ENCODE measurements at regions not wholly inside any gene's neighbourhood (a gene's known extent, or its start where the extent isn't known, plus 50 kb on each side); places are given as distances from the start of the nearest gene placed in this dataset.
A peak's percentile ranks its signal among the peaks of the same experiment; 100 is the strongest.
"Not testable (repeated sequence)": the region's sequence is repeated elsewhere in the genome, so short reads cannot be mapped to it uniquely, and the experiment has no call there.

DNA sequence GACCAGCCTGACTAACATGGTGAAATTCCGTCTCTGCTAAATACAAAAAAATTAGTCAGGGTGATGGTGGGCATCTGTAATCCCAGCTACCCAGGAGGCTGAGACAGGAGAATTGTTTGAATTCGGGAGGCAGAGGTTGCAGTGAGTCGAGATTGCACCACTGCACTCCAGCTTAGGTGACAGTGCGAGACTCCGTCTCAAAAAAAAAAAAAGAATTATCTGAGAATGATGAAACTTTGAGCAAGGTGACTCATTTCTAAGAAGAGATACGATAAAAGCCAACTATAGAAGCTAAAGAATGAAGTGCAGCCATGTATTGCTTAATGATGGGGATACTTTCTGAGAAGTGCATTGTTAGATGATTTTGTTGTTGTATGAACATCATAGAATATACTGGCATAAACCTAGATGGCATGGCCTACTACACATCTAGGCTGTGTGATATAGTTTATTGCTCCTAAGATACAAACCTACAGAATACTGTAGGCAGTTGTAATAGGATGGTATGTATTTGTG lies 64.7 kb downstream of the SNRPE start:
- no peak for DNase-seq

DNA sequence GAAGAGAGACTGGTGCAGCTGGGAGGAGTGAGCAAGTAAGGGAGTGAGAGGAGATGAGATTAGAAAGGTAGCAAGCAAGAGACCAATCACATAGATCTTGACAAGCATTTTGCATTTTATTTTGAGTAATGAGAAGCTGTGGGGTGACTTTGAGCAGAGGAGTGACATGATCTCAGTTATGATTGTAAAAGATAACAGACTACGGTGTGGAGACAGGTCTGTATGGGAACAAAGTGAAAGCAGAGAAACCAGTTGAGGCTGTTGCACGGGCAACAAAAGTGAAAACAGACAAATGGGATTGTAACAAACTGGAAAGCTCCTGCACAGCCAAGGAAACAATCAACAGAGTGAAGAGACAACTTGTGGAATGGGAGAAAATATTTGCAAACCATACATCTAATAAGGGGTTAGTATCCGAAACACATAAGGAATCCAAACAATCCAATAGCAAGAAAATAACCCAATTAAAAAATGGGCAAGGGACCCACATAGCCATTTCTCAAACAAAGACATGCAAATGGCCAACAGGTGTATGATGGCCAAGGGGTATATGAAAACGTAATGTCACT lies 68.4 kb downstream of the SNRPE start:
- DNase-seq = no peak

DNA sequence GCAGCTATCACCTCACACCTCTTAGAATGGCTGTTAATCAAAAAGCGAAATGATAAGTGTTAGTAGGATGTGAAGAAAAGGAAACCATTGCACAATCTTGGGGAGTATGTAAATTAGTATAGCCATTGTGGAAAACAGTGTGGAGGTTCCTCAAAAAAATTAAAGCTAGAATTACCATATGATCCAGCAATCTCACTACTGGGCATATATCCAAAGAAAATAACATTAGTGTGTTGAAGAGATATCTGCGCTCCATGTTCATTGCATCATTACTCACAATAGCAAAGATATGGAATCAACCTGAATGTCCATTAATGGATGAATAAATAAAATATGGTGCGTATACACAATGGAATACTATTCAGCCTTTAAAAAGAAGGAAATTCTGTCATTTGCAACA lies 68.9 kb downstream of the SNRPE start:
- DNase-seq = no peak

DNA sequence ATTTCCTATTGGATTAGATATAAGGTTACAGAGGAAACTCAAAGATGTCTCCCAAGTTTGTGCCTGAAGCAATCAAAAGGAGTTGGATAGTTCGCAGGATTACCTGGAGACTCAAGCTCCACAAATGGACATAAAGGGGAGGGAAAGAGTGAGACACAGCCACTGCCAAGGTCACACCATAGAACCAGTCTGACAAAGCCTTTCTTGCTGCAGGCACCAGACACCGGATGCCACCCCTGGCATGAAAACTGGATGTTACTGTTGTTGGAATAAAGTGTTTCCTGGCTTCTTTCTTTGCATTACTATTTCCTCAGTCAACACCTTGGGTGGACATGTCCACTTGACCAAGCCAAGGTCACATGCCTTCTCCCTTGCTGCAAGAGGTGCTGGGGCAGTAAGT lies 70.6 kb downstream of the SNRPE start:
- DNase-seq = no peak

DNA sequence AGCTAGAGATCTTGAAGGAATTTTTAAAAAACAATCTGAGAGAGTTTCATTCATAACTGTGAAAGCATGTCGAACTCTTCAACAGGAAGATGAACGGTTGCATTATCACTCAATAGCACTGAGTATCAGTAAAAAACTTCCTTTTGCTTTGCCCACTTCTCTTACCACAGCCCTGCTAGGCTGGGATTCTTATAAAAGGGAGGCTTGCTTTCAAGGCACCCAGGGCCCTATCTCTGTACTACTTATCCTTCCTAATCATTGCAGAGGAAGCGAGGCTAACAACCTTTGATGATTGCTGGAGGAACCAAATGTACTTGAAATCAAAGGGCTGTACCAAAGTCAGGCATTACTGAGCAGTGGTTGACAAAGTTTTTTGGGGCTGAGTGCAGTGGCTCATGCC lies 71.2 kb downstream of the SNRPE start:
- no peak for DNase-seq

DNA sequence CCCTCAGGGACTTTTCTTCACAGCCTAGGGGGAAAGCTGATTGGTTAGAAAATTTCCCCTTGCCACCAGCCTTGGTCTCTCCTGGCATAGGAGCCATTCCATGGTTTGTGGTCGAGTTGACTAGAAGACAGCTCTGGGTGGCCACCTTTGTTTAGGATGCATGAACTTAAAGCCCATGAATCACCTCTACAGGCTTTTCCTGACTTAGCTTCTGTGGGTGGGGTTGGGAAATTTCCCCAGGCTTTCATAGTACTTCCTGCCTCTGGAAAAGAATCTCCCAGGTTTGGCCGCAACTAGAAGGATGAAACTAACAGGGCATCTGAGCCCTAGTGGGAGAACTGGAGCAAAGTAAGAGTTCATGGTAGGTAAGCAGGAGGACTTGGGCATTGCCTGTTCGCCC lies 72.6 kb downstream of the SNRPE start:
- no peak for DNase-seq

DNA sequence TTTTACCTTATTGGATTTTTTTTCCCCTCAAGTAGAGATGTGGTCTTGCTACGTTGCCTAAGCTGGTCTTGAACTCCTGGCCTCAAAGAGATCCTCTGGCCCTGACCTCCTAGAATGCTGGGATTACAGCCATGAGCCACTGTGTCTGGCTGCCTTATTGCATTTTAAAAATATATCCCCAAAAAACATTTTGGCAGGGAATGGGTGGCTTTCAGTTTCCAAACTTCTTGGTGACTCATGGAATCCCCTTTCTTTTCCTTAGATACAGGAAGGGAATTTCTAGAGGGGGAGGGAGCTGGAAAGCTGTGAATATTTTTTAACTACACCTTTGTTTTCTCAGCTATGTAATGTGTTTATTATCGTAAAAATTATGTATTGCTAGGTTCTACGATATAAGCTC lies 73.3 kb downstream of the SNRPE start:
- DNase-seq = no peak

DNA sequence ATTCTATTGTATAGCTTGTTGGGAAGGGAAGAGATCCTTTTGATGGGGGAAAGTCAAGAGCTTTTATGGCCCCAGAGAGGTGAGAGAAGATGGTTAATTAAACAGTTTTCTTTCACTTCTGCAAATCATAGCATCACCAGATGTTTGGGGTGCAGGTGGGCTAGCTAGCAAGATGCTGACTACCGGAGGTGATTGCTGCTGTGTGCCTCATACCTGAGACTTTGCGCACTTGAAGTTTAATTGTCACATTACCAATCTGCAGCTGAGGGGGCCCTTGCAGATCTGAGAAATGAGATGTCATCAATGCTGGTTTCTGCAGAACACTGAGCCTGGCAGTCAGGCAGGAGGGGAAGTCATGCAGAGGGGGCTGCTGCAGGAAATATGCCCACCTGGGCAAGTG lies 73.9 kb downstream of the SNRPE start:
- no peak for DNase-seq

DNA sequence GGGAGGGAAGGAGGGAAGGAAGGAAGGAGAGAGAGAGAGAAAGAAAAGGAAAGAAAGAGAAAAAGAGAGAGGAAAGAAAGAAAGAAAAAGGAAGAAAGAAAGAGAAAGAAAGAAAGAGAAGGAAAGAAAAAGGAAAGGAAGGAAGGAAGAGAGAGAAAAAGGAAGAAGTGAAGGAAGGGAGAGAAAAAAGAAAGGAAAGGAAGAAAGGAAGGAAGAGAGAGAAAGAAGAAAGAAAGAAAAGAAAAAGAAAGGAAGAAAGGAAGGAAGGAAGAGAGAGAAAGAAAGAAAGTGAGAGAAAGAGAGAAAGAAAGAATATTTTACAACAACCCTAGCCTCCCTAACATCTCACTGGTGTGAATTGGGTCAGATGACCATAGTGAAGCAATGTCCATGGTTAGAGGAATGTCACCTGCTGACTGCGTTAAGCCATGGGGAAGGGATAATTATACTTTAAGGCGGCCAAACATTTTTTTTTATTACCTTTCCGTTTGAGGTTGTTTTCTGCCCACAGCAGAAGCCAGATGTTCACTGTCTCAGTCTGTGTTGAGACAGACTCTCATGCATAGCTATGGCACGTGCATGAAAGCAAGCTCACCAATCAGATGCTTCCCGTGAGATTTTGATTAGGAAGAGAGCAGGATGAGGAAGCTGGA lies 76.4 kb downstream of the SNRPE start:
- DNase-seq = no peak

DNA sequence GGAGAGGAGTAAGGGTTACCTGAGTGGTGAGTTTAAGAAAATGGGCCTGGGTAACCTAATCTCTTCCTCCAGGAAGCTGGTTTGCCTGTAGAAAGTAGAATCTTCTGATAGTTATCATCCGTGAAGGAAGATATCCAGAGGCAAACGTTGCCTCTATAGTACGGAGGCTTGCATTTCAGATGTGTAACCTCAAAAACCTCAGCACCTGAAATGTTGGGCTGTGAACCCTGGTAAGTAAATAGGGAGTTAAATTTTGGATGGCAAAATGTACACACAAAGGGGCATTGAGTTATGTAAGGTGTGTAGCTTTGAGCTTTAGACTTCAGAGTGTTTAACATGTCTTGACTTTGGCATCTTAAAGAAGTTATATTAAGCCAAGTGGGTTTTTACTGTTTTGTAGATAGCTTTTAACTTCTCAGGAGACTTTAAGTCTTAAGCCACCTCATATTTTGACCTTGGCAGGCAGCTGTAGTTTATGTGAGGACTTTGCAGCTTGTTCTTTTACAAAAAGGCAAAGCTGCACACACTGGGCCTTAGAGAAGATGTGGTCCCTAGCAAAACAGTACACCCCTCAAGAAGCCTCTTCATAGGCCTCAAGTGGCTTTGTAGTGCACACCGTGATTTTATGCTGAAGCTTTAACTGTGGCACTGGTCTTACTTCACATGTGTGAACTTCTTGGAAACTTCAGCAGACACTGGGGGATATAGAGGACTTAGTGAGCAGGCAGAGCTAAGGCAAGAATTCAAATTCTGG lies 83.4 kb downstream of the SNRPE start:
- no peak for DNase-seq

DNA sequence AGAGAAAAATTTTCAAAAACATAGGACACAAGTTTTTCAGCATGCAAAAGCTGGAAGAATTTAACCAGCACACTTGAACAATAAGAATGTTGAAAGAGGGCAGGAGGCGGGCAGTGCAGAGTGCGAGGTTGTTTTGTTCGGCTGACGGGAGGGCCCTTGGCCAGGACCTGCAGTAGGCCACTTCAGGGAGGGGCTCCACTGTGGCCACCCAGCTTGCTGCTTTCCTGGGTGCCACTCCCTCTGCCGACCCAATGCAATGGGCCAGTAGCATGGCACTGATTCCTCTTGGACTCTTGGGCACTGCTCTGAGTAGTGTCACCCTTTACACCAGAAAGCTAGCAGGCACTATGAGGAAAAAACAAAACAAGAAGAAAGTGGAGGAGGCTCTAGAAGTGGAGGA lies 92.9 kb downstream of the SNRPE start:
- no peak for DNase-seq

DNA sequence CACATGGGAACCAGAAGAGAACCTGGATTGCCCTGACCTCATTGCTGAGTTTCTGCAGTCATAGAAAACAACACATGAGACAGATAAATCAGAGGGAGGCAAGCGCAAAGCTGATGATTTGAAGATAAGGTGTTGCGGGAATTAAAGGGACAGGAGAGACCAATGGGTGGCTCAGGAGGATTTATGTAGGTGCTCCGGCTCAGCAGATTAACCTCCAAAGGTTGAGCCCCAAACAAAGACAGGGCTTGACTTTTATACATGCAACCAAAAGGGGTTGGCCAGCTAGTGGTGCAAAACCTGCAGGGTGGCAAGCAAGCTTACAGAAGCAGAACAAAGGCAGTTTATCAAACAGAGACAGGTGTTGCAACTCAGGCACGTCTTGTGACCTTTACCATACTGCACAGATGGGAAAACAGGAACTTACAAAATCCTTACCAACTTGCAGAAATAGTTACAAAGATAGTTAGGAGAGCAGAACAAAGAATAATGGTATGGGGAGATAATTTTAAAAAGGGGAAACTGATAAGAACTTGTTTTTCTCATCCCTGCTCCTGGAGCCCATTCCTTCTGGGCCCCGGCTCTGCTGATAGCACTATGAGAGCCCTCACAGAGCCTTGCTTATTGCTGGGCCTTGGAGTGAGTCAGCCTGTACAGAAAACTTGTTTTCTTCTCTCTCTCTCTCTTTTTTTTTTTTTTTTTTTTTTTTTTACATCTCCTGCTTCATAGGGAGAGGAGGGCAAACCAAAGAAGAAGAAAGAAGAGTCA lies 93.6 kb downstream of the SNRPE start:
- DNase-seq = no peak

DNA sequence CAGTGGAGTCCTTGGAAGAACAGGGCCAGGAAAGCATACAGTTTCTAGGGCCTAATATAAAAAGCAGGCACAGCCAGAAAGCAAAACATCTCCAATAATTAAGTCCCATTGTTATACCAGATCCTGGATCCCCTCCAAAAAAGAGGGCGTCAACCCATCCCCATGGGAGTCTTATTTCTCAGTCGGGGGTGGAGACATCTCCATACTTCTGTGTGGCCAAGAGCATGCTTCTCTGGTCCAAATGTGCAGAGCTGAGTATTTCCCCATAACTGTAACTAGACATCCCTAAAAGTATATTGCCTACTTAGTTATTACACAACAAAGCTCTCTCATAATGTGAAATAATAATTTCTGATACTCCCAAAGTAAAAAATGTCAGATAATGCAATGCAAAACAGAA lies 104.2 kb upstream of the SOX13 start:
- no peak for DNase-seq

DNA sequence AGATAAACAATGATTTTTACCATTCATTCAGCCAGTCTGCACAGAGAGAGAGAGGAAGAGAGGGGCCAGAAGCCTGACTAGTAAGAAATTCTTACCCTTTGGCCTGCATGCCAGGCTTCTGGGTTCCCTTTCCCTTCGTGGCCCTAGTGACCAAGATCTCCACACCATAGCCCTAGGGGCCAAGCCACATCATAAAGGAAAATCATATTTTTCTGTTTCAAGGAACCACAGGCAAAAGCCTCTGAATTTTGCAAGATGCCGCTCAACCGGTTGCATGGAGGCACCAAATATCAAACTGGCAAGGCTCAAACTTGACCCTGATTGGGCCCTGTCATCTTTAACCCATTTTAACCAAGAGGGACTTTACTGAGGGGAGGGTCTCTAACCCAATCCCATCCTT lies 103.1 kb upstream of the SOX13 start:
- no peak for DNase-seq

DNA sequence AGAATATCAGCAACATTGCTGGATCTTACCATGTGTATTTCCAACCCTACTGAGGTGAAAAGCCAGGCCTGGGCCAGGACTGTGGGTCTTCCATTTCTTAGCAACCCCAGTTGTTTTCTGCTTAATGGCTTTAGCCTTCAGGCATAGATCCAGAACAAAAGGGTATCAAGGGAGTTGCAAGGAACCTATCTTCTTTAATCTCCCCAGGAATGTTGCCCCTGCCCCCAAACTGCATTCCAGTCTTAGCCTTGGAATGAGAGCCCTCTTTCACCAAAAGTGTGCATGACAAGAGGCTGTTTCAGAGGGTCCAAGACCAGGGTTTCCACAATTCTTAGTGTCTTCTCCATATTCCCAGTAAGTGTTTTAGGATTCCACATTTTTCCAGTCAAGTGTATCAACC lies 87.9 kb upstream of the SOX13 start:
- DNase-seq = no peak

DNA sequence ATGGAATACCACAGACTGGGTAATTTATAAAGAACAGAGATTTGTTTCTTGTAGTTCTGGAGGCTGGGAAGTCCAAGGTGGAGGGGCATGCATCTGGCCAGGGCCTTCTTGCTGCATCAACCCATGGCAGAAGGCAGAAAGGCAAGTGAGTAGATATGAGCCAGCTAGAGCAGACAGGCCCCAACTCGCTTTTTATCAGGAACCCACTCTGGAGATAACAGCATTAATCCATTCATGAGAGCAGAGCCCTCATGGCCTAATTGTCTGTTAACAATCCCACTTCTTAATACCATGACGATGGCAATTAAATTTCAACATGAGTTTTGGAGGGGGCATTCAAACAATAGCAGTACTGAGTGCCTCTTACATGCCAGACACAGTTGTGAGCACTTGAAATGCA lies 87.2 kb upstream of the SOX13 start:
- DNase-seq = peak; percentile 28

DNA sequence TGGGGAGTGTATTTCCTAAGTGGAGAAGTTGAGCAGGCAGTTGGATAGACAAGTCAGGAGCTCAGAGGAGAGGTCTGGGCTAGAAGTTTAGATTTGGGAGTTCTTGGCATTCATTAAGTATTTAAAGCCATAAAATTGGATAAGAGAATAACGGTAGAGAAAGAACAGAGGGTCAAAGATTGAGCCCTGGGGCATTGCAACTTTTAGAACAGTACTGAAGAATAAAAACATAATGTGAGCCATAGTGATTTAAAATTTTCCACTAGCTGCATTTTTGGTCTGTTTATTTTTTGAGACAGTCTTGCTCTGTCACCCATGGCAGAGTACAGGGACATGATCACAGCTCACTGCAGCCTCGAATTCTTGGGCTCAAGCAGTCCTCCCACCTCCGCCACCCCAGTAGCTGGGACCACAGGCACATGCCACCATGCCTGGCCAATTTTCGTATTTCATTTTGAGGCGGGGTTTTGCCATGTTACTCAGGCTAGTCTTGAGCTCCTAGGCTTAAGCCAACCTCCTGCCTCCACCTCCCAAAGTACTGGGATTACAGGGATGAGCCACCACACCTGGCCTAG lies 85.9 kb upstream of the SOX13 start:
- no peak for DNase-seq

DNA sequence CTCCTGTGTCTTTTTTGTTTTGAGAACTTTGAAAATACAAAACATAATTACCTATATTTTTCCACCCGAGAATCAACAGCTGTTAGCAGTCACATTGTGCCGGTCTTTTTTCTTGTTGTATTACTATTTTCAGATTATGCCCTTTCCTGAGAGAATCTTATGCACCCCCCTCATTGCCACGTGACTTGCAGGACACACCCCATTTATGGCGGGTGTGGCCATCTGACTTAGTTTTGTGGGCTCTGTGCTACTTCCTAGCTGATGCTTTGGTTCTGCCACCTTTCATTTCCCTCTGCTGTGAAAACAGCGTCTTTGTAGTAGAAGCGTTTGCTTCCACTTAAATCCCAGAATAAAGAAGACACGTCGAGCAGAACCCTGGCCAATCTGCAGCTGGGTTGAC lies 82.8 kb upstream of the SOX13 start:
- DNase-seq = no peak

DNA sequence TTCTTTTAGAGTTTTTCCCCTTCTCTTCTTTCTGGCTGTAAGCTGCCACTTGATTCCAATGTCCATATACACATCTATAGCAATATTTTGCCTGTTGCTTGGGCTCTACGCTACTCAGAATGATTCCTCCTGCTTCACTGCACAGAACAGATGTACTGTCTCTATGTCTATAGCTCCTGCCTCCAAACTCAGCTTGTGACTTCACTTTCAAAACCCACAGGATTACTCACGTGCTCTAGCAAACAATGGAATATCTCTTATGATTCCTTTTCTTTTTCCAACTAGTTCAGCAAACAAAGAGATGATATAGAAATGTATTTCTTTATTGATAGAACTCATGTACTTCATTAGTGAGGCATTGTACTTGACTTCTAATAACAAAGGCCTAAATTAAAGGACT lies 80.5 kb upstream of the SOX13 start:
- no peak for DNase-seq

DNA sequence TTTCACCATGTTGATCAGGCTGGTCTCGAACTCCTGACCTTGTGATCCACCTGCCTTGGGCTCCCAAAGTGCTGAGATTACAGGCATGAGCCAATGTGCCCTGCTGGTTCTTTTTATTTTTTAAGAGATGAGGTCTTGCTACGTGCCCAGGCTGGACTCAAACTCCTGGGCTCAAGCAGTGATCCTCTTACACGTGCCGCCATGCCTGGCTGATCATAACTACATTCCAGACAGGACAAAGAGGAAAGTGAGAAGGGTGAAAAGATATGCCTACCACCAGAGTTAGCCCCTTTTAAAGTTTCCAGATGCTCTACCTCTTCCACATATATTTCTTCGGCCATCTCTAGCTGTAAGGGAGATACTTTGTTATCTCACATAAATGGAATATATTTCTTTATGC lies 79.7 kb upstream of the SOX13 start:
- no peak for DNase-seq

DNA sequence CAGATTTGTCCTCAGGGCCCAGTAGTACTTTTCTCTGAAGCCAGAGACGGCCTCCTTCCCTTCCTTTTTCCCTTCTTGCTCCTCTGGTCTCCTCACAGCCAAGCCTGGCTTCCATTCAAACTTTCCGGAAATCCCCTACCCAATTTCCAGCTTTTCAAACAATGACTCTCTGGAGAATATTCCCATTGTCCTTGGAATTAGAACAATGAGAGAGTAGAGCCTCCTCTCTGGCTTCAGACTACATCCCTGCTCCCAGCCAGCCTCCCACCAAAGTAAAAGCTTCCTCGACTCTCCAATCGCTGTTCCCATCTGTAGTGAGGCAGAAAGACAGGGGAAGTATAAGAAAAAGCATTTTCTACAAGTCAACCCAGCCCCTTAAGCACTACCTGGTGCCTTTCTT lies 77.7 kb upstream of the SOX13 start:
- no peak for DNase-seq

DNA sequence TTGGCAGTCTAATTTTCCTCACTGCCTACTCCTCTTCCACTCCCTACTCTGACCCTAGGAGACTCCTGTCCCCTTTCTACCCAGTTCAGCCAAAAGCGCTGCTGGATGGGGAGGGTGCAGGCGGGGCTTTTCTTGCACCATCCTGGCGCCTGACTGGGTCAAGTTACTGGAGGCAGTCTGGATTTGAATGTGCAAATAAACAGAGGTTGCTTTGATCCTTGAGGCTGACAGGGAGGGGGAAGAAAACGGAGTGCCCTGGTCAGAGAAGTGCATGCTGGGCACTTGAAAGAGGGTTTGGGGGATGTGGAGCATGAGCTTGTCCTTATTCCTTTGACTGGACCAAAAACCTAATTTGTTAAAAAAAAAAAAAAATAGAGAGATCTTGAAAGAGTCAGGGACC lies 76.8 kb upstream of the SOX13 start:
- DNase-seq = peak; percentile 74

DNA sequence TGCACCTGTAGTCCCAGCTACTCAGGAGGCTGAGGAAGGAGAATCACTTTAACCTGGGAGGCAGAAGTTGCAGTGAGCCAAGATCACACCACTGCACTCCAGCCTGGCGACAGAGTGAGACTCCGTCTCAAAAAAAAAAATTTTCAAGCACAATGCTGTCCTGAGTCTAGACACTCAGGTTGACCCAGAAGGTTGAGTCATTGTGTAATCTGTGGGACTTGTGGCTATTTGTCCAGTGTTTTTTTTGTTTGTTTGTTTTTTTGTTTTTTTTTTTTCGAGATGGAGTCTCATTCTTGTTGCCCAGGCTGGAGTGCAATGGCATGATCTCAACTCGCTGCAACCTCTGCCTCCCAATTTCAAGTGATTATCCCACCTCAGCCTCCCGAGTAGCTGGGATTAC lies 74.3 kb upstream of the SOX13 start:
- not testable (repeated sequence) for DNase-seq

All from NCI-H510A treated with DMSO at 0.1 percent for 48 hours (cell line).